HL-60/S4 treated with retinoic acid at 250 ng/mL for 4 days and 3 days (cell line): ENCODE measurements at regions not wholly inside any gene's neighbourhood (a gene's known extent, or its start where the extent isn't known, plus 50 kb on each side); places are given as distances from the start of the nearest gene placed in this dataset.
"Not testable (repeated sequence)": the region's sequence is repeated elsewhere in the genome, so short reads cannot be mapped to it uniquely, and the experiment has no call there.

Experiments used
- in situ Hi-C: fragments of 300-500 bp; cut with MboI; formaldehyde crosslinking; loops from 2 replicates; pipeline ENCODE4 v1.7.0; 2022; ENCODE audit warnings: low sequenced_read_pairs

DNA sequence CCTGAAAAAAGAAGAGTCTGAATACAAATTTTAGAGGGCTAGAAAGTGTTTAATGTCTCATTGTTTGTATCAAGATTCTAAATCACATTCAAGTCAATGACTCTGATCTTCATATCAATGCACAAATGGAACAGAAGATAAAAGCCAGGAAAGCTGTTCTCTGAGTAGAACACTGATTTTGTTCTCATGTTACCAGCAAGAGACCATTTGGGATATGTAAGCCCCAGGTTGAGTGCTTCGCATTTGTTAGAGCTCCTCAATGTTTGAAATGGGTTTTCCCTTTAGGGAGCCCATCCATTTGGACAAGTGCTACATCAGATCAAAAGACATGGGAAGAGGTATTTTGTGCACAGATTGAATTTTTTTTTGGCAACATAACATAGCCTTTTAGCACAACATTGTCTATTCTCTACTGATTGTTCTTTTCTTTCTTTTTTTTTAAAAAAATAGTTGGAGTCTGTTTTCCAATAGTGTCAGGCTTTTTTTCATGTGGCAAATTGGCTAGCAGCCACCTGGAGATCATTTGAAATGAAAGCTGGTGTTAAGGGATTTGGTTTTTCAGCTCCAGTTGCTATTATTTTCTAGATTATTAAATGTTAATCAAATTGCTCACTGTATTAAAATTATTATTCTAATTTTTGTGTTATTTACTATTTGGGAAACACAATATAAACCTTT, 74.5 kb upstream of the ZPLD1 start:
- in situ Hi-C loops = no loop called here

DNA sequence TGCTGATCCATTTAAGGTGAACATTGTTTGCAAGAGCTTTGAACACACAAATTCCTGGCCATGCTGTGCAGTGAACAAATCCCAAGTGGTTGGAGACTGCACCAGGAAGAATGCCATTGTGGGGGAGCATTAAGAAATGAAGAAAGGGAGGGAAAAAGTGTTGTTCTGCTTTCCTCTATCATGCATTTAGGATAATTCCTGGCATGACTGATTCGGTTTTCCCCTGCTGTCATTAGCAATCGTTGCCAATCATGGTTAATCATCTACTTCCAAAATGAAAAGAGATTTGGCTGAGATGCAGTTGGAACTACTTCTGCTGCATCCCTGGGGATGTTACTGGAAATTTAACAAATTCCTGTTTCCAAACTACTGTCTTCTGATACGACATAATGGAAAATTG, 73.7 kb upstream of the ZPLD1 start:
- in situ Hi-C loops = no loop called here

DNA sequence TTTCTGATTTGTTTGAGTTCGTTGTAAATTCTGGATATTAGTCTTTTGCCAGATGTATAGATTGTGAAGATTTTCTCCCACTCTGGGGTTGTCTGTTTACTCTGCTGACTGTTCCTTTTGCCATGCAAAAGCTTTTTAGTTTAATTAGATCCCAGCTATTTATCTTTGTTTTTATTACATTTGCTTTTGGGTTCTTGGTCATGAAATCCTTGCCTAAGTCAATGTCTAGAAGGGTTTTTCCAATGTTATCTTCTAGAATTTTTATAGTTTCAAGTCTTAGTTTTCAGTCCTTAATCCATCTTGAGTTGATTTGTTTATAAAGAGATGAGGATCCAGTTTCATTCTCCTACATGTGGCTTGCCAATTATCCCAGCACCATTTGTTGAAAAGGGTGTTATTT, 68.7 kb upstream of the ZPLD1 start:
- in situ Hi-C loops = not testable (repeated sequence)

DNA sequence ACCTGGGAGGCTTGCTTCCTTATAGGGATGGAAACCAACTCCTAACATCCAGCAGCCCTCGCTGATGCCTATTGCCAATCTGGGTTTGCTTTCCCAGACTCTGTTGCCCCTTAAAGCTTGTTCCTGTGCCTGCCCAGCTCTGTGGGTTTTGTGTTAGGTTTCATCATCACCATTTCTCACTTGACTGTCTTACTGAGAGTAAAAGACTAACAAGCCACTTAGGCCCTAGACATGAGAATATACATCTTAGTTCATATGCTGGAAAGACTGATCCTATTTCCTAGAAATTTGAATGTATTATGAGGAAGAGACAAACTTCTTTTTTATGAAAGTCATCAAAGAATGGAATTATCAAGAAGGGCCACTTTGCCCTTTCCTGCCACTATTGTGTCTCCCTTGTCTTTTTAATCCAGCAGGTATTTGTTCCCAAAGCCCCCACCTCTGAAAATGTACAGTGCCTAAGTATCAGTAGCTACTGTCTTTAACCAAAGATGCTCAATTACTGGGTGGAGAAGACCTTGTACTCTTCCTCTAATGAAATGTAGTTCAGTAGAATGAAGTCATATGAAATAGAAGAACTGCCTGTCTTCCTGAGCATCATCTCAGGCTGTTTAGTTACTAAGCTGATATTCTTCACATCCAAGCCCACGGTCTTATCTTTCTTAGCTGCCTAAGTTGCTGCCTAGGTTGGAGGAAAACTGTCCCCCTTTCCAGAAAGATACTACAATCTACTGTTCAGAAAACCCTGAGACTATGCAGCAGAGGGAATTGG, 59.8 kb upstream of the ZPLD1 start:
- in situ Hi-C loops = no loop called here

DNA sequence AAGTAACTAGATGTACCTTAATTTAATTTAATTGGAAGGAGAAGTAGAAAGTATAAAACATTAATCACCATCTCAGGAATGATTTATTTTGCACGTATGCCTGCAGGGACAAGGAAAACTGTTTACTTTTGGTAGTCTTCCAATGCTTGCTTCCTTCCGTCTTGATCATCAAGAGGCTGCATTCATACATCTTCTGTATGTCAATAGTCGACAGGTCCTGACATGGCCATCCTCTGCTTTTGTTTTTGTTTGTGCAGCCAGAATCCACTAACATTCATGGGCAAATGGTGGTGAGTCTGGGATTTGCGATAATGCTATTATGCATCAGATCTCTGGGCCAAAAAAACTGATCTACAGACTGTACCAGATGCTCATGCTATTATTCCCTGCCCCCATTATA, 56.6 kb upstream of the ZPLD1 start:
- in situ Hi-C loops = no loop called here

GRCh38 chr3:102382201-102382600, 52.6 kb upstream of the ZPLD1 start:
- in situ Hi-C loops = not testable (repeated sequence)
